IMR-90 (cell line): ENCODE measurements at regions not wholly inside any gene's neighbourhood (a gene's known extent, or its start where the extent isn't known, plus 50 kb on each side); places are given as distances from the start of the nearest gene placed in this dataset.

Experiments used
- CEBPB ChIP-seq: IDR thresholded peaks from 2 replicates; pipeline ENCODE4 v1.6.1; 2012; ENCODE audit warnings: low read depth, low read length, improper control_type of control experiment
- CTCF ChIP-seq: conservative IDR thresholded peaks from 2 replicates; pipeline ENCODE4 v1.5.1; 2012; ENCODE audit warnings: mild to moderate bottlenecking, low read depth, low read length, improper control_type of control experiment
- MAZ ChIP-seq: IDR thresholded peaks from 2 replicates; pipeline ENCODE4 v1.6.1; 2012; ENCODE audit warnings: low read depth, mild to moderate bottlenecking, low read length, improper control_type of control experiment, moderate library complexity, borderline replicate concordance
- NFE2L2 ChIP-seq: fragments of 150-350 bp; IDR thresholded peaks from 2 replicates; pipeline ENCODE4 v1.6.1; 2016; ENCODE audit warnings: low read depth, mild to moderate bottlenecking, low read length
- POLR2A ChIP-seq: IDR thresholded peaks from 2 replicates; pipeline ENCODE4 v1.6.1; 2012; ENCODE audit warnings: mild to moderate bottlenecking, low read depth, low read length

- no peak for TF ChIP-seq POLR2A
- no peak for TF ChIP-seq CEBPB
- no peak for TF ChIP-seq CTCF
- no peak for TF ChIP-seq NFE2L2
- TF ChIP-seq MAZ, result no peak
Measured at GRCh38 chr2:226618875-226619605, 180.6 kb downstream of the IRS1 start.
